ENCODE measurements at regions not wholly inside any gene's neighbourhood (a gene's known extent, or its start where the extent isn't known, plus 50 kb on each side); places are given as distances from the start of the nearest gene placed in this dataset.

- TF ChIP-seq, protein P1, sequence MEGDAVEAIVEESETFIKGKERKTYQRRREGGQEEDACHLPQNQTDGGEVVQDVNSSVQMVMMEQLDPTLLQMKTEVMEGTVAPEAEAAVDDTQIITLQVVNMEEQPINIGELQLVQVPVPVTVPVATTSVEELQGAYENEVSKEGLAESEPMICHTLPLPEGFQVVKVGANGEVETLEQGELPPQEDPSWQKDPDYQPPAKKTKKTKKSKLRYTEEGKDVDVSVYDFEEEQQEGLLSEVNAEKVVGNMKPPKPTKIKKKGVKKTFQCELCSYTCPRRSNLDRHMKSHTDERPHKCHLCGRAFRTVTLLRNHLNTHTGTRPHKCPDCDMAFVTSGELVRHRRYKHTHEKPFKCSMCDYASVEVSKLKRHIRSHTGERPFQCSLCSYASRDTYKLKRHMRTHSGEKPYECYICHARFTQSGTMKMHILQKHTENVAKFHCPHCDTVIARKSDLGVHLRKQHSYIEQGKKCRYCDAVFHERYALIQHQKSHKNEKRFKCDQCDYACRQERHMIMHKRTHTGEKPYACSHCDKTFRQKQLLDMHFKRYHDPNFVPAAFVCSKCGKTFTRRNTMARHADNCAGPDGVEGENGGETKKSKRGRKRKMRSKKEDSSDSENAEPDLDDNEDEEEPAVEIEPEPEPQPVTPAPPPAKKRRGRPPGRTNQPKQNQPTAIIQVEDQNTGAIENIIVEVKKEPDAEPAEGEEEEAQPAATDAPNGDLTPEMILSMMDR (conservative IDR thresholded peaks at IDR 0.05): no peak
- Mint-ChIP-seq H3K36me3 (ENCODE audit: low read depth) (no peaks in the 10 kb centered on the region), H3K4me1 (no peaks in the 10 kb centered on the region), H3K4me3 (no peak overlapping the region), H3K27me3 (ENCODE audit: low read depth) (no peaks in the 10 kb centered on the region), H3K9me3 (peaks cover 3% of the 10 kb centered on the region), H3K27ac (ENCODE audit: unreplicated experiment) (no peak overlapping the region)
- no peak for DNase-seq (ENCODE audit: low read depth, low spot score)
Observed at GRCh38 chr7:85322252-85322651, 135.4 kb upstream of the SEMA3D start.

GRCh38 chr7:85320699-85321476 is 134.0 kb upstream of the SEMA3D start:
- Mint-ChIP-seq H3K4me1 (peaks cover under 1% of the 10 kb centered on the region), H3K9me3 (peaks cover 3% of the 10 kb centered on the region), H3K27ac (ENCODE audit: unreplicated experiment) (no peak overlapping the region), H3K36me3 (ENCODE audit: low read depth) (no peaks in the 10 kb centered on the region), H3K27me3 (ENCODE audit: low read depth) (no peaks in the 10 kb centered on the region), H3K4me3 (no peak overlapping the region)
- DNase-seq (ENCODE audit: low read depth, low spot score): no peak
- TF ChIP-seq, protein P1 (conservative IDR thresholded peaks at IDR 0.05): no peak

DNA sequence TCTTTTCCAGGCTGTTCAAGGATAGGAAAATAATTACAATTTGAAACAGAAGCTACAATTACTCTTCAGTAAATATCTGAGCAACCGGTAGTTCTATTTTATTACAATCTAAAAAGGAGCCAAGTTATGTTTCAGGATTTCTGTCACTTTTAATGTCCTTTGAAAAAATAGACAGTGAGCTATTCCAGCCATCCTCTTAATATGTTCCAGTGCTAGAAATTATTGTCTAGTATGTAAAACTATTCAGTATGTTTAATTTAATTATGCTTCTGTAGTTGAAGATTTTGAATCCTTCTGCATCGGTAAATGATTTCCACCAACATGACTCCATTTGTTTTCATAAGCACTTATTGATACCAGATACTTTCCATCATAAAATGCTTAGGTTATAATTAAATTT is 129.6 kb upstream of the SEMA3D start:
- Mint-ChIP-seq H3K27me3 (ENCODE audit: low read depth) (no peaks in the 10 kb centered on the region), H3K9me3 (no peaks in the 10 kb centered on the region), H3K36me3 (ENCODE audit: low read depth) (no peaks in the 10 kb centered on the region), H3K4me3 (no peak overlapping the region), H3K4me1 (peaks cover 5% of the 10 kb centered on the region), H3K27ac (ENCODE audit: unreplicated experiment) (no peak overlapping the region)
- no peak for DNase-seq (ENCODE audit: low read depth, low spot score)
- TF ChIP-seq, protein P1 (conservative IDR thresholded peaks at IDR 0.05): no peak

- no peaks in the 10 kb centered on the region for H3K27me3 Mint-ChIP-seq (ENCODE audit: low read depth)
- H3K36me3 Mint-ChIP-seq (ENCODE audit: low read depth): no peaks in the 10 kb centered on the region
- TF ChIP-seq, protein P1 (conservative IDR thresholded peaks at IDR 0.05): no peak
- H3K9me3 Mint-ChIP-seq: no peaks in the 10 kb centered on the region
- no peak overlapping the region for H3K4me3 Mint-ChIP-seq
- H3K27ac Mint-ChIP-seq (ENCODE audit: unreplicated experiment): no peak overlapping the region
- no peaks in the 10 kb centered on the region for H3K4me1 Mint-ChIP-seq
- DNase-seq (ENCODE audit: low read depth, low spot score): no peak
Observed at GRCh38 chr7:85310301-85310700, 123.4 kb upstream of the SEMA3D start.

DNA sequence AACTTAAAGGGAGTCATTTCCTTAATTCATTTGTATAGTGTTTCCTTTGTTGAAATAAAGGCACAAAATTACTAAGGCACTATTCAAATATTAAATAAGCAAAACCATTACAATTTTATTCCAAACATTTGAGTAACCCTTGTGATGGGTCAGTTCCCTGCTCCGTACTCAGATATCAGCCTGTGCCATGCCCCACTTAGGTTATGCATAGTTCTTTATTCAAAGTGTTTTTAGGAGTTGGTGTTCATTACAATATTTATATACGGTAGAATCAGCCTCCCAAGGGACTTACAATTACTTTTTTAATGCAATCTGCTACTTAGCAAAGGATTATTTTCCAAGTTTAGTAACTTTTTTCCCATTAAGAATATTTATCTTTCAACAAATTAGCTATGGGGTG is 119.3 kb upstream of the SEMA3D start:
- H3K27ac Mint-ChIP-seq (ENCODE audit: unreplicated experiment): no peak overlapping the region
- H3K4me3 Mint-ChIP-seq: no peak overlapping the region
- H3K27me3 Mint-ChIP-seq (ENCODE audit: low read depth): no peaks in the 10 kb centered on the region
- H3K36me3 Mint-ChIP-seq (ENCODE audit: low read depth): no peaks in the 10 kb centered on the region
- TF ChIP-seq, protein P1 (conservative IDR thresholded peaks at IDR 0.05): no peak
- DNase-seq (ENCODE audit: low read depth, low spot score): no peak
- peaks cover 1% of the 10 kb centered on the region for H3K4me1 Mint-ChIP-seq
- no peaks in the 10 kb centered on the region for H3K9me3 Mint-ChIP-seq

Data from neural crest cell (in vitro differentiated cells).